ENCODE measurements at regions not wholly inside any gene's neighbourhood (a gene's known extent, or its start where the extent isn't known, plus 50 kb on each side); places are given as distances from the start of the nearest gene placed in this dataset.
"Not testable (repeated sequence)": the region's sequence is repeated elsewhere in the genome, so short reads cannot be mapped to it uniquely, and the experiment has no call there.

GRCh38 chr17:13659051-13659450 is 57.3 kb upstream of the HS3ST3A1 start:
- H3K27ac ChIP-seq; H3K27me3 ChIP-seq (ENCODE audit: insufficient read depth in 3 of 3, low read length in 2 of 3); H3K36me3 ChIP-seq (ENCODE audit: insufficient read depth in 1 of 2, low read depth in 1 of 2); DNase-seq; H3K4me1 ChIP-seq; intact Hi-C loops (cut with DNase I); H3K9me3 ChIP-seq; ATAC-seq; H3K4me3 ChIP-seq: not testable (repeated sequence)
- WGBS, 3 donors = 92 to 96% (median 92%) methylated on average over 3 of the region's 3 CpGs

GRCh38 chr17:13665872-13666635 is 64.3 kb upstream of the HS3ST3A1 start:
- Histone ChIP-seq H3K9me3 (peaks cover 11% of the 10 kb centered on the region), H3K36me3 (ENCODE audit: insufficient read depth in 1 of 2, low read depth in 1 of 2) (no peaks in the 10 kb centered on the region), H3K4me3 (no peak overlapping the region), H3K27me3 (ENCODE audit: insufficient read depth in 3 of 3, low read length in 2 of 3) (no peaks in the 10 kb centered on the region), H3K27ac (no peak overlapping the region), H3K4me1 (no peaks in the 10 kb centered on the region)
- ATAC-seq (no peak), DNase-seq (no peak)
- WGBS, 3 donors = 89 to 94% (median 89%) methylated on average over 20 to 21 of the region's 21 CpGs
- TF ChIP-seq CTCF (IDR thresholded peaks at IDR 0.05) = no peak
- intact Hi-C loops (cut with DNase I) = no loop called here

- DNase-seq (no peak), ATAC-seq (no peak)
- 31 to 56% (median 48%) methylated on average over 3 of the region's 3 CpGs for whole genome bisulfite sequencing, 3 donors
- intact Hi-C loops (cut with DNase I) = no loop called here
- TF ChIP-seq CTCF (IDR thresholded peaks at IDR 0.05) = no peak
- Histone ChIP-seq H3K27ac (no peak overlapping the region), H3K4me1 (no peaks in the 10 kb centered on the region), H3K4me3 (no peak overlapping the region), H3K9me3 (peaks cover 11% of the 10 kb centered on the region), H3K36me3 (ENCODE audit: insufficient read depth in 1 of 2, low read depth in 1 of 2) (no peaks in the 10 kb centered on the region), H3K27me3 (ENCODE audit: insufficient read depth in 3 of 3, low read length in 2 of 3) (no peaks in the 10 kb centered on the region)
Observed at GRCh38 chr17:13671341-13671740, 69.6 kb upstream of the HS3ST3A1 start.

GRCh38 chr17:13671771-13672170 is 70.0 kb upstream of the HS3ST3A1 start:
- H3K4me1 ChIP-seq = no peaks in the 10 kb centered on the region

GRCh38 chr17:13678361-13678760 is 76.6 kb upstream of the HS3ST3A1 start:
- Histone ChIP-seq H3K4me3 (no peak overlapping the region), H3K4me1 (no peaks in the 10 kb centered on the region), H3K27me3 (ENCODE audit: insufficient read depth in 3 of 3, low read length in 2 of 3) (no peaks in the 10 kb centered on the region), H3K9me3 (no peaks in the 10 kb centered on the region), H3K36me3 (ENCODE audit: insufficient read depth in 1 of 2, low read depth in 1 of 2) (no peaks in the 10 kb centered on the region), H3K27ac (no peak overlapping the region)
- TF ChIP-seq CTCF (IDR thresholded peaks at IDR 0.05) = no peak
- no peak for DNase-seq
- intact Hi-C loops (cut with DNase I) = no loop called here
- no peak for ATAC-seq

More at GRCh38 chr17:13671771-13672170, 70.0 kb upstream of the HS3ST3A1 start:
- no peaks in the 10 kb centered on the region for H3K36me3 ChIP-seq (ENCODE audit: insufficient read depth in 1 of 2, low read depth in 1 of 2)
- no peak overlapping the region for H3K4me3 ChIP-seq
- H3K27ac ChIP-seq = no peak overlapping the region
- intact Hi-C loops (cut with DNase I) = no loop called here
- WGBS, 3 donors = 68 to 73% (median 71%) methylated on average over 8 of the region's 8 CpGs
- no peak for DNase-seq
- no peak for ATAC-seq
- no peak for TF ChIP-seq CTCF (IDR thresholded peaks at IDR 0.05)
- H3K27me3 ChIP-seq (ENCODE audit: insufficient read depth in 3 of 3, low read length in 2 of 3) = no peaks in the 10 kb centered on the region
- H3K9me3 ChIP-seq = peaks cover 11% of the 10 kb centered on the region

Measured in psoas muscle (tissue), 7 donors.